Activated naive CD8-positive, alpha-beta T cell treated with anti-CD3 and anti-CD28 coated beads, Interleukin-2, amount 10 ng/mL, durations not matched to agents 7 days and 5 days (primary cell): ENCODE measurements at regions not wholly inside any gene's neighbourhood (a gene's known extent, or its start where the extent isn't known, plus 50 kb on each side); places are given as distances from the start of the nearest gene placed in this dataset.
"Not testable (repeated sequence)": the region's sequence is repeated elsewhere in the genome, so short reads cannot be mapped to it uniquely, and the experiment has no call there.

ENCODE experiments used
- ATAC-seq: fragments of 150-1000 bp; cut with Tn5 transposase; one replicate; pipeline ENCODE4 v1.10.0; 2021; ENCODE audit warnings: low read depth, moderate library complexity
- POLR2A ChIA-PET: fragments of 350-600 bp; sonication (Branson Sonifier 250); formaldehyde crosslinking; loops from one replicate; lab custom pipeline; 2021; ENCODE audit warnings: antibody characterized with exemption; lab: Charles Lee
- DNase-seq: peaks from one replicate; pipeline ENCODE4 v3.0.0; 2021
- H3K27ac Mint-ChIP-seq: one replicate; pipeline ENCODE4 v1.8.0; 2022; ENCODE audit warnings: mild to moderate bottlenecking, mixed read lengths
- H3K27me3 Mint-ChIP-seq: one replicate; pipeline ENCODE4 v1.8.0; 2022; ENCODE audit warnings: mild to moderate bottlenecking, moderate library complexity, mixed read lengths
- H3K36me3 Mint-ChIP-seq: one replicate; pipeline ENCODE4 v1.8.0; 2021; ENCODE audit warnings: mild to moderate bottlenecking, mixed read lengths
- H3K4me1 Mint-ChIP-seq: one replicate; pipeline ENCODE4 v1.8.0; 2021; ENCODE audit warnings: mixed read lengths
- H3K4me3 Mint-ChIP-seq: one replicate; pipeline ENCODE4 v1.8.0; 2022; ENCODE audit warnings: mild to moderate bottlenecking, moderate library complexity, mixed read lengths
- H3K9me3 Mint-ChIP-seq: one replicate; pipeline ENCODE4 v1.8.0; 2021; ENCODE audit warnings: mixed read lengths

DNA sequence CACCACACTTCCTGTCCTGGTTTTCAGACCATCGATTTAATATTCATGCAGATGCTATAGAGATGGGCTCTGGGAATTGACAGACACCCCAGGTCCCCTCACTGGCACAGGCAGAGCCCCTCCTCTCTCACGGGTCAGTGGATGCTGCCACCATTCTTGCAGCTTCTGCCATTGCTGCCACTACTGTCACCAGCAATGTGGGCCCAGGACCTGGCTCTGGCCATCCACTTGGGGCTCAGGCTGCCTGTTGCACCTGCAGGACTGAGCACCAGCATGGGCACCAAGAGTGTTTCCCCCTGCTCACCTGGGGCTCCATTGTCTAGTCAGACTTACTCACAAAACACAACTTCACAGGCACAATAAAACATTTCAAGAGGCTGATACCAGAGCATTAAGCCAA, 479.0 kb upstream of the ZNF608 start:
- no peaks in the 10 kb centered on the region for H3K4me1 Mint-ChIP-seq
- H3K36me3 Mint-ChIP-seq, result no peaks in the 10 kb centered on the region
- no peak overlapping the region for H3K4me3 Mint-ChIP-seq
- DNase-seq (no peak), ATAC-seq (no peak)
- H3K9me3 Mint-ChIP-seq, result peaks cover 3% of the 10 kb centered on the region
- no peak overlapping the region for H3K27ac Mint-ChIP-seq
- POLR2A ChIA-PET, result no interaction called here
- no peaks in the 10 kb centered on the region for H3K27me3 Mint-ChIP-seq

DNA sequence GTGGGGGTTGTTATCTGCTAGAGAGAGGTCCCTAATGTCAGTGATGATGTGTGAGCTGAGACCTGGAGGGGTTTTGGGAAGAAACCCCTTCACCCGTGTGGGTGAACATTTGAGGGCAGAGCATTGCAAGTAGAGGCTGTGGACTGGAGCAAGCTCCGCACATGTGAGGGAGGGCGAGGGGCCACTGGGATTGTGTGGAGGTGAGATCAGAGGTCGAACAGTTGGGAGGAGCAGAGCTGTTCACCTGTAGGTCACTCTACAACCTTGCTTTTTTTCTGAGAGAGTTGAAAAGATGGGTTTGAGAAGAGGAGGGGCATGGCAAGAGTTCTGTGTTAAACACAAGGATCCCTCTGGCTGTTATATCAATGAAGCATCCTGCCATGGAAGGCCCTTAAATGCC, 480.4 kb upstream of the ZNF608 start:
- Mint-ChIP-seq H3K4me1 (no peaks in the 10 kb centered on the region), H3K27me3 (no peaks in the 10 kb centered on the region), H3K9me3 (peaks cover 3% of the 10 kb centered on the region), H3K36me3 (no peaks in the 10 kb centered on the region), H3K4me3 (no peak overlapping the region), H3K27ac (no peak overlapping the region)
- DNase-seq (no peak), ATAC-seq (no peak)
- POLR2A ChIA-PET, result no interaction called here

DNA sequence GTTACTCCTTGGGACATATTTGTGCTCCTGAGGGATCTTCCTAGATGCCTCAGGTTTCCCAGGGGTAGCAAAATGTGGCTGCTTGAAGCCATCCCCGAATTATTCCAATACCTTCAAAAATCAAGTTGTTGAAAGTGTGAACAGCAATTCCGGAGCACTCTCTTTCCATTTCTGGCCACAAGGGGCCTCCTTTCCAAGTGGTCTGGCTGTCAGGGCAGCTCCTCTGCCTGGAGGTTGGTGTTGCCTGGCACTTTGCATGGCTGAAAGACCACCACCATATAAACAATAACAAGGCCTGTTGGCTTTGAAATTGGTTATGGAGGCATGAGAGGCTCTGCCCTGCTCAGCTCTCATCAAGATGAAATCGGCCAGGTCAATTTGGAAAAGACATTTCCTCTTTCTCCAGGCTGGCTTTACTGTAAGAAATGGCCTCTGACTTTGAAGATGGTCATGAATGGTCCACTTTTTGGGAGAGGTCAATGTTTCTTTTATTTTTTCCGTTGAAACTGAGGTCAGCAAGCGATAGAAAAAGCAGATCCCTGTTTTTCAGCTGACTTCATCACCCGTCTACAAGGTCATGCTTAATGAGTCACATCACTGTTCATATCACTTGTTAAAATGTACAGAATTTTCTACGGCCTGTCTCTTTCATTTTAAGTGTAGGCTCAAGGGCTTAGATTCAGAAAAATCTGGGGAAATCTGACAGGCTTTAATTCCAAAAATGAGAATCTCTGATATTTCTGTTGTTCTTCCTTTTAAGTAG, 481.1 kb upstream of the ZNF608 start:
- H3K27me3 Mint-ChIP-seq, result no peaks in the 10 kb centered on the region
- POLR2A ChIA-PET, result no interaction called here
- no peak overlapping the region for H3K4me3 Mint-ChIP-seq
- H3K4me1 Mint-ChIP-seq, result no peaks in the 10 kb centered on the region
- peaks cover 2% of the 10 kb centered on the region for H3K9me3 Mint-ChIP-seq
- ATAC-seq (no peak), DNase-seq (no peak)
- H3K36me3 Mint-ChIP-seq, result no peaks in the 10 kb centered on the region
- H3K27ac Mint-ChIP-seq, result no peak overlapping the region

DNA sequence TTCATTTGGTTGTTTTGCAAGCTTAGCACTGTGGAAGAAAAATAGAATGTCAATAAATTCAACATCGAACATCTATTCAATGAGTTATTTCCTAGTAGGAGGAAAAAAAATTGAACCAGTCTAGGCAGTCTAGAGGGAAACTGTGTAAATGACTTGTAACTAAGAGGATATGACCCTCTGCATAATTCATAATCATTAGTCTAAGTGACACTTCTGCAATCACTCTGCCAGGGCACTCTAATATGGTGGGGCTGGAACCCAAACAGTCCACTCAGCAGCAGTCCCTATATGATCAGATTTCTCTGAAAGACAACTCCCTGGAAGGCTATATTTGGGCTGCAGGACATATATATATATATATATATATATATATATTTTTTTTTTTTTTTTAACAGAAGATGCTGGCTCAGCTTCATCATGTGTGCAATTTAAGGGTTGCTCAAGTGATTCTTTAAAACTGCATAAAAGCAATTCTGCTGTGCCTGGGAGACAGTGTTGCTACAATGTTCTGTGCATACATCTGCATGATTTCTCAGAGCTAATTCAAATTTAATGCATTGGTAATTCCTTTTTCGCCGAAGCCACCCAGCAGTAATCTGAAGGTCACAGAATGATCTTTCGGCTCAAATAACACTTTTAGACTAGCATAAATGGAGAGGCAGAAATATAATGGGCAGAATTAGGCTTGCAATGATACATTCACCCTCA, 482.1 kb upstream of the ZNF608 start:
- Mint-ChIP-seq H3K9me3 (peaks cover 2% of the 10 kb centered on the region), H3K27me3 (no peaks in the 10 kb centered on the region), H3K36me3 (no peaks in the 10 kb centered on the region), H3K4me1 (no peaks in the 10 kb centered on the region), H3K4me3 (no peak overlapping the region), H3K27ac (no peak overlapping the region)
- ATAC-seq (no peak), DNase-seq (no peak)
- POLR2A ChIA-PET, result no interaction called here

- no peaks in the 10 kb centered on the region for H3K27me3 Mint-ChIP-seq
- H3K4me3 Mint-ChIP-seq, result no peak overlapping the region
- ATAC-seq, result no peak
- DNase-seq, result no peak
- H3K4me1 Mint-ChIP-seq, result no peaks in the 10 kb centered on the region
- no peaks in the 10 kb centered on the region for H3K36me3 Mint-ChIP-seq
- peaks cover 2% of the 10 kb centered on the region for H3K9me3 Mint-ChIP-seq
- H3K27ac Mint-ChIP-seq, result no peak overlapping the region
- POLR2A ChIA-PET, result no interaction called here
Observed at GRCh38 chr5:125229556-125229955, 483.1 kb upstream of the ZNF608 start.

DNA sequence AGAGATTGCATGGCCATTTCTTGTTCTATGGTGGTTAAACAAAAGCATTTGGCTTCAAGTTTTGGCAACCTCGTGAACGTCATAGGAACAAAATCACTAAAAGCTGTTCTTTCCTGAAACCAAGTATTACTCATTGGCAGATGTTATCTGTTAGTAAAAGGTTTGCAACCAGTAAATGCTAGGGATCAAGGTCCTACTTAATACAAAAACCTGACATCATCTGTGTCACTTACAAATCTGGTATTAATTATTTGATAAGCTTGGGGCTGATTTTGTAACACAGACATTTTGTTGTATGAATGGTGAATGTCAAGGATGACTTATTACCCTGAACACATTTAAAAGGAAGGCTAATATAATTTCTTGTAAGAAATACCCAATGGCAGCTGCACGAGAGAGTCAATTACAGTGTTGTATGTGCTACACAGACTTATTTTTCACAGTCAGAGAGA, 486.4 kb upstream of the ZNF608 start:
- no peak for DNase-seq
- Mint-ChIP-seq H3K4me1 (no peaks in the 10 kb centered on the region), H3K36me3 (no peaks in the 10 kb centered on the region), H3K27ac (no peak overlapping the region), H3K4me3 (no peak overlapping the region), H3K9me3 (no peaks in the 10 kb centered on the region), H3K27me3 (no peaks in the 10 kb centered on the region)
- ATAC-seq, result no peak
- POLR2A ChIA-PET, result no interaction called here

GRCh38 chr5:125233944-125234343, 487.5 kb upstream of the ZNF608 start:
- H3K9me3 Mint-ChIP-seq, result peaks cover 2% of the 10 kb centered on the region
- H3K27me3 Mint-ChIP-seq, result no peaks in the 10 kb centered on the region
- DNase-seq (no peak), ATAC-seq (no peak)
- no peaks in the 10 kb centered on the region for H3K4me1 Mint-ChIP-seq
- H3K4me3 Mint-ChIP-seq, result no peak overlapping the region
- no peak overlapping the region for H3K27ac Mint-ChIP-seq
- POLR2A ChIA-PET, result no interaction called here
- H3K36me3 Mint-ChIP-seq, result no peaks in the 10 kb centered on the region

- H3K27ac Mint-ChIP-seq, result no peak overlapping the region
- no peaks in the 10 kb centered on the region for H3K4me1 Mint-ChIP-seq
- H3K4me3 Mint-ChIP-seq, result no peak overlapping the region
- ATAC-seq (no peak), DNase-seq (no peak)
- POLR2A ChIA-PET, result no interaction called here
- H3K27me3 Mint-ChIP-seq, result no peaks in the 10 kb centered on the region
- H3K9me3 Mint-ChIP-seq, result peaks cover 2% of the 10 kb centered on the region
- H3K36me3 Mint-ChIP-seq, result no peaks in the 10 kb centered on the region
Observed at GRCh38 chr5:125236007-125236406, 489.6 kb upstream of the ZNF608 start.

DNA sequence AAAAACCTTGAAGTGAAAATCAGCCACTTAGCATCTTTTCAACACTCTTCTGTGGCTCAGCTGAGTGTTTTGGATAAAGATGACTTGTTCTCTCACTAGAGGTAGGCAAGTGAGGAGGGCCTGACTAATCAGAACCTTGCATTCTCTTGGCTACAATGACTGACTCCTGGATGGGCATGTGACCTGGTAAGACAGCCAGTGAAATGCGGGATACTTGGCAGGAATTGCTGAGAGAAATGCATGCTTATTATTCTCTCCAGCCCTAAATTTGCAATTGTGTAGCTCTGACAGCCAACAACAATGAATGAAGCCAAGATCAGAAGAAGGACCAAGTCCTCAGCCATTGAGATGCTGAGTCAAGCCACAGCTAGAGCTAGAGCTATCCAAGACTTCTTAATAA, 490.5 kb upstream of the ZNF608 start:
- no peaks in the 10 kb centered on the region for H3K27me3 Mint-ChIP-seq
- H3K4me3 Mint-ChIP-seq, result no peak overlapping the region
- no peaks in the 10 kb centered on the region for H3K36me3 Mint-ChIP-seq
- H3K27ac Mint-ChIP-seq, result no peak overlapping the region
- H3K4me1 Mint-ChIP-seq, result no peaks in the 10 kb centered on the region
- POLR2A ChIA-PET, result no interaction called here
- ATAC-seq, result no peak
- H3K9me3 Mint-ChIP-seq, result peaks cover 2% of the 10 kb centered on the region
- no peak for DNase-seq

- POLR2A ChIA-PET, result no interaction called here
- no peaks in the 10 kb centered on the region for H3K36me3 Mint-ChIP-seq
- no peak overlapping the region for H3K4me3 Mint-ChIP-seq
- no peak for ATAC-seq
- H3K9me3 Mint-ChIP-seq, result peaks cover 2% of the 10 kb centered on the region
- H3K27me3 Mint-ChIP-seq, result no peaks in the 10 kb centered on the region
- DNase-seq, result no peak
- H3K27ac Mint-ChIP-seq, result no peak overlapping the region
- H3K4me1 Mint-ChIP-seq, result no peaks in the 10 kb centered on the region
Observed at GRCh38 chr5:125244531-125244930, 498.1 kb upstream of the ZNF608 start.

GRCh38 chr5:125245216-125245615, 498.8 kb upstream of the ZNF608 start:
- Mint-ChIP-seq H3K36me3 (no peaks in the 10 kb centered on the region), H3K9me3 (peaks cover 2% of the 10 kb centered on the region), H3K27me3 (no peaks in the 10 kb centered on the region), H3K4me1 (no peaks in the 10 kb centered on the region), H3K27ac (no peak overlapping the region), H3K4me3 (no peak overlapping the region)
- POLR2A ChIA-PET, result no interaction called here
- DNase-seq, result no peak
- no peak for ATAC-seq

DNA sequence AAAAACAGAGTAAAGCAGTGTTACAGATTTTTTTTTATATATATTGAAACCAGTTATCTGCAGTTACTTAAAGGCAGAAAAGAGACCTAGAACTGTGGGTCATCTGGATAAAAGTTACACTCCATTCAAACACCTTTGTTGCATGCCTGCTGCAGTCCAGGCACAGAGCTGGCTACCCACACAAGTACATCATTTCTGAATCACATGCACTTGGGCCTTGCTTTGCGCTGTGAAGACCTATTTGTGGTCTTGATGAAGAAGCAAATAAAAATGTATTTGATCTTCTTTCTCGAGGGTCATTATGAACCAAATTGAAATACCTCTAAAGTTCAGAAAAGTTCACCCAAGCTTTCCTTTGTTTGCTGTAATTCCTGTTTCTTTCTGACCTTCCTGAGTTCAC, 503.0 kb upstream of the ZNF608 start:
- Mint-ChIP-seq H3K36me3 (no peaks in the 10 kb centered on the region), H3K9me3 (peaks cover 8% of the 10 kb centered on the region), H3K4me1 (no peaks in the 10 kb centered on the region), H3K27ac (no peak overlapping the region), H3K27me3 (no peaks in the 10 kb centered on the region), H3K4me3 (no peak overlapping the region)
- POLR2A ChIA-PET, result no interaction called here
- no peak for DNase-seq
- ATAC-seq, result no peak

GRCh38 chr5:125251703-125252102, 505.3 kb upstream of the ZNF608 start:
- no peak for DNase-seq
- H3K4me3 Mint-ChIP-seq, result no peak overlapping the region
- H3K9me3 Mint-ChIP-seq, result peaks cover 12% of the 10 kb centered on the region
- POLR2A ChIA-PET, result no interaction called here
- no peaks in the 10 kb centered on the region for H3K27me3 Mint-ChIP-seq
- H3K36me3 Mint-ChIP-seq, result no peaks in the 10 kb centered on the region
- ATAC-seq, result no peak
- H3K4me1 Mint-ChIP-seq, result no peaks in the 10 kb centered on the region
- no peak overlapping the region for H3K27ac Mint-ChIP-seq

DNA sequence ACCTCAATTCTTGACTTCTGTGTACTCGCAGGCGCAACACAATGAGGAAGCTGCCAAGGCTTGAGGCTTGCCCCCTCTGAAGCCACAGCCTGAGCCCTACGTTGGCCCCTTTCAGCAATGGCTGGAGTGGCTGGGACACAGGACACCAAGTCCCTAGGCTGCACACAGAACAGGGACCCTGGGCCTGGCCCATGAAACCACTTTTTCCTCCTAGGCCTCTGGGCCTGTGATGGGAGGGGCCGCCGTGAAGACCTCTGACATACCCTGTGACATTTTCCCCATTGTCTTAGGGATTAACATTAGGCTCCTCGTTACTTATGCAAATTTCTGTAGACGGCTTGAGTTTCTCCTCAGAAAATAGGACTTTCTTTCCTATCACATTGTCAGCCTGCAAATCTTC, 507.2 kb upstream of the ZNF608 start:
- H3K4me3 Mint-ChIP-seq, H3K27ac Mint-ChIP-seq, H3K27me3 Mint-ChIP-seq: not testable (repeated sequence)

More for the DNA sequence above, 507.2 kb upstream of the ZNF608 start:
- DNase-seq, ATAC-seq, POLR2A ChIA-PET, H3K36me3 Mint-ChIP-seq, H3K4me1 Mint-ChIP-seq: not testable (repeated sequence)
- H3K9me3 Mint-ChIP-seq, result peaks cover 12% of the 10 kb centered on the region
